IPS-18a (cell line): ENCODE measurements at regions not wholly inside any gene's neighbourhood (a gene's known extent, or its start where the extent isn't known, plus 50 kb on each side); places are given as distances from the start of the nearest gene placed in this dataset.

Source experiments
- H3K27ac ChIP-seq: one replicate; pipeline ENCODE4 v1.5.1; 2013; ENCODE audit warnings: low read length
- H3K27me3 ChIP-seq: one replicate; pipeline ENCODE4 v1.6.1; 2013; ENCODE audit warnings: mild to moderate bottlenecking, low read length; ENCODE audit not compliant: control insufficient read depth, insufficient read depth
- H3K36me3 ChIP-seq: one replicate; pipeline ENCODE4 v1.6.1; 2013; ENCODE audit warnings: low read depth, low read length; ENCODE audit not compliant: control insufficient read depth
- H3K4me1 ChIP-seq: one replicate; pipeline ENCODE4 v1.6.1; 2013; ENCODE audit warnings: low read depth, low read length; ENCODE audit not compliant: control insufficient read depth
- H3K4me3 ChIP-seq: one replicate; pipeline ENCODE4 v1.5.1; 2013; ENCODE audit warnings: low read length
- H3K9ac ChIP-seq: one replicate; pipeline ENCODE4 v1.6.1; 2013; ENCODE audit warnings: mild to moderate bottlenecking, low read length, moderate library complexity
- H3K9me3 ChIP-seq: one replicate; pipeline ENCODE4 v1.6.1; 2013; ENCODE audit warnings: low read depth, low read length; ENCODE audit not compliant: control insufficient read depth

DNA sequence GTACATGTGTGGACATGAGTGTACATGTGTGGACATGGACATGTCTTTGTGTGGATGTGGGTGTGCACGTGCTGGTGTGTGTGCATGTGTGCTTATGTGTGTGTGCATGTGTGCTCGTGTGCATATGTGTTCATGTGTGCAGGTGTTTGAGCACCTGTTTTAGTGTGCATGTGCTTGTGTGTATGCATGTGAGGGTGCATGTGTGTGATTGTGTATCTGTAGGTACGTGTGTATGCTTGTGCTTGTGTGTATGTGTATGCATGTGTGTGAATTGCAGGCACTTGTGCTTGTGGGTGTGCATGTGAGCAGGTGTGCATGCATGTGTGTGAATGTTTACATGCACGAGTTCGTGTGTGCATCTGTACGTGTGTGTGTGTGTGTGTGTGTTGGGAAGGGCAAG, 300.6 kb upstream of the EEF2KMT start:
- Histone ChIP-seq H3K27me3 (no peaks in the 10 kb centered on the region), H3K4me3 (no peak overlapping the region), H3K9me3 (no peaks in the 10 kb centered on the region), H3K27ac (no peak overlapping the region), H3K36me3 (no peaks in the 10 kb centered on the region), H3K4me1 (peaks cover 10% of the 10 kb centered on the region), H3K9ac (no peak overlapping the region)

DNA sequence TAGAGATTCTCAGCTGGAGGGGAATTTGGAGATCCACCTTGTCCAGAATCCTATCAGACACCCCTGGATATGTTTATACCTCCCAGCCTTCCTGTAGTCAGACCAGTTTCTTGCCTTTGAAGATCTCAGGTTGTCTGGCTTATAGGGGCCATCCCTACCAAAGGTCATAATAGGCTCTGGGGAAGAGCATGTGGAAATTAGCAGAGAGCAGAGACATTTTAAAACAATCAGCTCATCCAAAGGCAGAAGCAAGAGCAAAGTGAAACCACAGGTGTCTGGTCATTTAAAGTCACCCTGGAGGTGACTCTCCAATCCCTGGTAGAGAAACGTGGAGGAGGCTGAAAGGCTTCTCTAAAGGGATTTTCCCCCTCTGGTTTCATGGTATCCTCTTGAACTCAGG, 299.3 kb upstream of the EEF2KMT start:
- Histone ChIP-seq H3K4me1 (peaks cover 6% of the 10 kb centered on the region), H3K27ac (no peak overlapping the region), H3K9me3 (no peaks in the 10 kb centered on the region), H3K4me3 (no peak overlapping the region), H3K36me3 (no peaks in the 10 kb centered on the region), H3K27me3 (no peaks in the 10 kb centered on the region), H3K9ac (no peak overlapping the region)

DNA sequence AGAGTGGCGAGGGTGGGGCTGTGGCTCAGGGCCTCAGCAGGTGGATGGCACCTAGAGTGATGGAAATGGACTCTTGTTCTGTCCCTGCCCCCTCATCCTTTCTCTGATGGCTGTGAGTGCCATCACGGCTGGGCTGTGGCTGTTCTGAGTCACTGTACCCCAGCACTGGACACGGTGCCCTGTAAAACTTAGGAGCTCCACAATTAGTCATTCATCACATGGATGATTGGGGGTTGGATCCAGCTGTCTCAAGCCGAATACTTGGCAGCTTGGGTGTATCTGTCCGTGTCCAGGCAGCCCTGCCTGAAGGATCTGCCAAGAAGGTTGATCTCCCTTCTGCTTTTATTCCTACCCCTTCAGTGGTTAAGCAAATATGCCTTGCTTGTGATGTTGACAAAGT, 295.5 kb upstream of the EEF2KMT start:
- Histone ChIP-seq H3K27me3 (no peaks in the 10 kb centered on the region), H3K4me3 (no peak overlapping the region), H3K9ac (no peak overlapping the region), H3K9me3 (no peaks in the 10 kb centered on the region), H3K36me3 (no peaks in the 10 kb centered on the region), H3K27ac (no peak overlapping the region), H3K4me1 (no peaks in the 10 kb centered on the region)

DNA sequence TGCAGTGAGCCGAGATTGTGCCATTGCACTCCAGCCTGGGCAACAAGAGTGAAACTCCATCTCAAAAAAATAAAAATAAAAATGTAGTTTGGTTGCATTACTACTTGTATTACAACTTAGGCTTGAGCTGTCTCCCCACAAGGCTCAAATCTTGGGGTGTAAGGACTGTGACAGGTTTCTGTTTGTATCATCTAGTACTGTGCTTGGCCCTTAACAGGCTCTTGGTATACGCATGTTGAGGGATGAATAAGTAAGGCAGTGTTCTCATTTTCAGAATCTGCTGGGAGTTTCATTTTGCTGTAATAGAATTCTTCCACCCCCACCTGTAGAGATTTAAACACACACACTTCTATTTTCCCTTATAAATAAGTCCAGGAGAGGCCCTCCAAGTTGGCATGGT, 289.4 kb upstream of the EEF2KMT start:
- H3K4me1 ChIP-seq = no peaks in the 10 kb centered on the region
- H3K9ac ChIP-seq = no peak overlapping the region
- H3K4me3 ChIP-seq = no peak overlapping the region
- H3K9me3 ChIP-seq = no peaks in the 10 kb centered on the region
- no peaks in the 10 kb centered on the region for H3K27me3 ChIP-seq
- no peak overlapping the region for H3K27ac ChIP-seq
- no peaks in the 10 kb centered on the region for H3K36me3 ChIP-seq

DNA sequence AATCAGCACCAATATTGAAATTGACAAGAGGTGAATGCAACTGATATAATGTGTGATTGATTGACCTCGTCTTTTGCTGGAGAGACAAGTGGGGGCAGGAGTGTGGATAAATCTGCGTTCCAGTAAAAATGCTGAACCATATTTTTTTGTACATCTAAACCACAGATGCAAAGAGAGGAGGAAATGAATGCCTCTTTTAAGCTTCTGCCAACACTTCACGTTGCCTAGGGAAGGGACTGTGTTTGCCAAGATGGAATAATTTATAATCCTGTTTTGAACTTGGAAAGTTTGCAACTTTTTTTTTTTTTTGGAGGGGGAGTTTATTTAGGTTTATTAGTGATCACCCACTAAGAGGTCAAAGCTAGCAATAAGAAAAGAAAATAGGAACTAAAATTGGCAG, 288.2 kb upstream of the EEF2KMT start:
- no peak overlapping the region for H3K27ac ChIP-seq
- H3K9ac ChIP-seq = no peak overlapping the region
- no peaks in the 10 kb centered on the region for H3K27me3 ChIP-seq
- no peaks in the 10 kb centered on the region for H3K36me3 ChIP-seq
- no peaks in the 10 kb centered on the region for H3K4me1 ChIP-seq
- no peaks in the 10 kb centered on the region for H3K9me3 ChIP-seq
- no peak overlapping the region for H3K4me3 ChIP-seq

DNA sequence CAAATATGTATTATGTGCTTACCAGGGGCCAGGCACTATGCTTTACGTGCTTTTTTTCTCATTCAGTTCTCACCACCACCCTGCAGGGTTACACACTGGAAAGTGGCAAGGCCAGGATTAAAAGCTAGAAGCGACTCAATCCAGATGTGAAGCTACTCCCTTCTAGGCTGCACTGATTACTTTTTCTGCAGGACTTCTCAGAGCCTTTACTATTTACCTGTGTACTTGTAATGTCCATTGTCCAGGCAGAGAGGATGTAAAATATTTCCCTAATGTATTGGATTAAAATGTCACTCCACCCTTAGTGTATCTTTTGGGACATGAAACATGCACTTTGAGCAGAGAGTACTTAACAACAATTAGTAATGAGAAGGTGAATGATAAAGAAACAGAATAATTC, 287.5 kb upstream of the EEF2KMT start:
- H3K9ac ChIP-seq = no peak overlapping the region

DNA sequence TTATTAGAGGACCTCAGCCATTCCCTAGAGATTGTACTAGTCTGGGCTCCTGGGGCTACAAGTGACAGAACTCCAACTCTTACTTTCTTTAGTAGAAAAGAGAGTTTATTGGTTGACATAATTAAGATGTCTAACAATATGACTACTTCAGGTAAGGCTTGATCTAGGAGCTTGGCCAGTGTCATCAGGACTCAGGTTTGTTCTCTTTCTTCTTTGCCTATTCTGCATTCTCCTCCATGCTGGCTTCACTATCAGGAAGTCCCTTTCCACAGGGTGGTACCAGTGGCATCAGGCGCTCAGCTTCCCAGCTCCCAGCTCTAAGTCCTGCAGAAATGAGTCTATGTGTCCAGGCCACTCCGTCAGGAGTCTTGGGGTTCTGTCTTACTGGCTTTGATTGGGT, 286.1 kb upstream of the EEF2KMT start:
- H3K36me3 ChIP-seq = no peaks in the 10 kb centered on the region
- no peaks in the 10 kb centered on the region for H3K27me3 ChIP-seq
- H3K9me3 ChIP-seq = no peaks in the 10 kb centered on the region

More for the DNA sequence above, 287.5 kb upstream of the EEF2KMT start:
- Histone ChIP-seq H3K4me3 (no peak overlapping the region), H3K36me3 (no peaks in the 10 kb centered on the region), H3K27ac (no peak overlapping the region), H3K9me3 (no peaks in the 10 kb centered on the region), H3K4me1 (no peaks in the 10 kb centered on the region), H3K27me3 (no peaks in the 10 kb centered on the region)

DNA sequence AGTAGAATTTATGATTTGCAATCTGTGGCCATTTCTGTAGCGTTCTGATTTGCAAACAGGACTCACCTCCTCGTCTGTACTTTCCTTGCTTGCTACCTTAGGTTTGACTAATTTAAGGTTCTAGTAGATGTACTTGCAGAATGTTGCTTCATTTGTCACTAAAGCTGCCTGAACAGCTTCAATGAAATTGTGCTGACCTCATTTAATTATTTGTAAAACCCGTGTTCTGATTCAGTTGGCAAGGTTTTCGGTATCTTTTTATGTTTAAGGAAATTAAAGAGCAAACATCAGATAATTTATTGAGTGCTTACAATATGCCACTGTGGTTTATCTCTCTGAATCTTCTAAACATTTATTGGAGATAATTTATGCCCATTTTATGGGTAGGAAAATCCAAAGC, 284.9 kb upstream of the EEF2KMT start:
- Histone ChIP-seq H3K4me3 (no peak overlapping the region), H3K27ac (no peak overlapping the region), H3K36me3 (no peaks in the 10 kb centered on the region), H3K27me3 (no peaks in the 10 kb centered on the region), H3K9me3 (no peaks in the 10 kb centered on the region), H3K4me1 (no peaks in the 10 kb centered on the region), H3K9ac (no peak overlapping the region)

More for the DNA sequence above, 286.1 kb upstream of the EEF2KMT start:
- H3K4me3 ChIP-seq = no peak overlapping the region
- H3K27ac ChIP-seq = no peak overlapping the region
- H3K9ac ChIP-seq = no peak overlapping the region
- H3K4me1 ChIP-seq = no peaks in the 10 kb centered on the region

DNA sequence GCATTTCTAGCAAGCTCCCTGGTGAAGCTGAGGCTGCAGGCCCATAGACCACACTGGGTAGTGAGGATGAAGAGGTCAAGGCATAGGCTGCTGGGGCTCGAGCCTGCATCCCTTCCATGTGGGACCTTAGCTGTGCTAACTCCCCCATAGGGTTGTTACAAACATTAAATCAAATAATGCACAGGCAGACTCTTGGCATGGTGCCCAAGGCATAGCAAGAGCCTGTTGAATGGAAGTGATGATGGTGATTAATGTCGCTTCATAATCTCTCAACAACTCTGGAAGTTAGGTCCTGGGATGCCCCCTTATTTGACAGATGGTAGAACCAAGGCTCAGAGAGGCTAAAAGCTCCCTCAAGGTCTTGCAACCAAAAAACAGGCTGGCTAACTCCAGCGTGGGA, 283.9 kb upstream of the EEF2KMT start:
- H3K9ac ChIP-seq = no peak overlapping the region
- no peak overlapping the region for H3K4me3 ChIP-seq
- no peak overlapping the region for H3K27ac ChIP-seq
- no peaks in the 10 kb centered on the region for H3K36me3 ChIP-seq
- H3K4me1 ChIP-seq = no peaks in the 10 kb centered on the region
- no peaks in the 10 kb centered on the region for H3K27me3 ChIP-seq
- H3K9me3 ChIP-seq = no peaks in the 10 kb centered on the region

DNA sequence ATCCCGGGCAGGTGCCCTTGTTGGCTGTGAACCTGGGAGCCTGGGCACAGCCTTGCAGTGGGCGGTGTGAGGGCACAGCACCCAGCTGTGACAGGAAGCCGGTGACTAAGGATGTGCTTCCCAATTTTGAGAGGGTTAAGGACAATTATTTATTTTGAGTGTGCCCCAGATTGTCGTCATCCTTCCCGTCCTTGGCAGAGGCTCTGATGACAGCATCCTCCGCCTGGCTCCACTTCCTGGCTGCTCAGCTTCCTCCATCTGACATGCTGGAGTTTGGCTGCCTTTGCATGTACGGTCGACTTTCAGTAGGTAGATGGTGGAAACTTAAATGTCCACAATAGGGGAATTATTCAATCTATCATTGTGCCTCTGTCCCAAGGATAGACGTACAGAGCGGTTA, 282.4 kb upstream of the EEF2KMT start:
- H3K9ac ChIP-seq = no peak overlapping the region
- H3K4me3 ChIP-seq = no peak overlapping the region
- no peaks in the 10 kb centered on the region for H3K4me1 ChIP-seq
- H3K27ac ChIP-seq = no peak overlapping the region
- H3K9me3 ChIP-seq = no peaks in the 10 kb centered on the region
- H3K27me3 ChIP-seq = no peaks in the 10 kb centered on the region
- H3K36me3 ChIP-seq = no peaks in the 10 kb centered on the region

DNA sequence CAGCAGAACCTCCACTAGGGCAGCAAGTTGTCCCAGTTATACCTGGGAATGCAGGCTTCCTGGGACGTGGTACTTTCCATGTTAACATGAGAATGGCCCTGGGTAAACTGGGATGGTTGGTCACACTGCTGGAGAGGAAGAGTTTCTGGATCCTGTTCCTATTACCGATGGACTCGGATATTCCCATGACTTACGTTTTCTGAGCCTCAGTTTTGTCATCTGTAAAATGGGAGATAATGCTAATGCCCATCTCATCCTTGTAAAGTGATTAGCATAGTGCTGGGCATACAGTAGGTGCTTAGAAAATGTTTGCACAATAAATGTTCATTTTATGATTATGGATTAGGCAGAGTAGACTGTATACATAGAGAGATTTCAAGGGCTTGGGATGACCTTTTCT, 280.9 kb upstream of the EEF2KMT start:
- Histone ChIP-seq H3K4me3 (no peak overlapping the region), H3K9ac (no peak overlapping the region), H3K27ac (no peak overlapping the region), H3K27me3 (no peaks in the 10 kb centered on the region), H3K36me3 (no peaks in the 10 kb centered on the region), H3K9me3 (no peaks in the 10 kb centered on the region), H3K4me1 (no peaks in the 10 kb centered on the region)

DNA sequence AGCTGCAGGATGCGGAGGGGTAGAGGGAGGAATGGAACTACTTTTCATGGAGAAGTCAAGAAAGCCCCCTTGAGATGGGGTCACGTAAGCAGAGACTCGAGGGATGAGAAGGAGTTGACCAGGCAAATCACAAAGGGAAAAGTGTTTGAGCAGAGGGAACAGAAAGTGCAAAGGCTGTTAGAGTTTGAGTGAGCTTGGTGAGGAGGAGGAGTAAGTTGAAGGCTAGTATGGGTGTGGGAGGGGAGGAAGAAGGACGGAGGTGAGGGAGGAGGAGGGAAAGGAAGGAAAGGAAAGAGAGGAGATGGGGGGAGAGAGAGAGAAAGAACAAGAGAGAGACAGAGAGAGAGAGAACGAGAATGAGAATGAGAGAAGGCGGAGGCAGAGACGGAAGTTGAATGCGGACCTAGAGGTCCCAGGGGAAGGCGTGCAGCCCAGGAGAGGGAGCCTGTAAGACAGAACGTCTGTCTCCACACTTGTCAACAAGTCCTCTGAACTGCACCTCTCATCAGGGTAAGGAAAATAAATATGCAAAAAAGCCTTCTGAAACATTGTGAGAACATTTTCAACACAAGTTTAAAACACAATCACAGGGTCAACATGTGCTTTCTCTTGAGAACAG, 279.8 kb upstream of the EEF2KMT start:
- no peaks in the 10 kb centered on the region for H3K27me3 ChIP-seq
- no peak overlapping the region for H3K4me3 ChIP-seq
- no peaks in the 10 kb centered on the region for H3K9me3 ChIP-seq
- H3K9ac ChIP-seq = no peak overlapping the region
- H3K4me1 ChIP-seq = no peaks in the 10 kb centered on the region
- no peaks in the 10 kb centered on the region for H3K36me3 ChIP-seq
- no peak overlapping the region for H3K27ac ChIP-seq
